ENCODE measurements at regions not wholly inside any gene's neighbourhood (a gene's known extent, or its start where the extent isn't known, plus 50 kb on each side); places are given as distances from the start of the nearest gene placed in this dataset.
A peak's percentile ranks its signal among the peaks of the same experiment; 100 is the strongest.

DNA sequence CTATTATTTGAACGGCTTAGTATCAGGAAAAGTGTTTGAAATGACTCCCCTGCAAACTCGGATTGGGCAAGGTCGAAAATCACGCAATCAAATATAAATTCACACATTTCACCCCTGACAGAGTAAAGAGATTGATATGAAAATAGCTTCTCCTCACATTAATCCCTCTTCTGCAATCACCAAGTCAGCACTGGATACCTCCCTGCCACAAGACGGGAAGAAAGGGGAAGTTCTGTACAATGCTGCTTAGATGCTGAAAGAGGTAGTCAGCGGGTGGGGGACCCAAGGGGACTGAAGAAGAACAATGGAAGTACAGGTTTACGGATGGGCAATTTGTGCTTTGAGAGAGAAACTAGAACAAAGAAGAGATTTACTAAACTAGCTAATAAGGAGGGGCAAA is 72.0 kb upstream of the ANK3 start:
- TF ChIP-seq POLR2A (IDR thresholded peaks at IDR 0.05), result no peak
- TF ChIP-seq, protein P1, sequence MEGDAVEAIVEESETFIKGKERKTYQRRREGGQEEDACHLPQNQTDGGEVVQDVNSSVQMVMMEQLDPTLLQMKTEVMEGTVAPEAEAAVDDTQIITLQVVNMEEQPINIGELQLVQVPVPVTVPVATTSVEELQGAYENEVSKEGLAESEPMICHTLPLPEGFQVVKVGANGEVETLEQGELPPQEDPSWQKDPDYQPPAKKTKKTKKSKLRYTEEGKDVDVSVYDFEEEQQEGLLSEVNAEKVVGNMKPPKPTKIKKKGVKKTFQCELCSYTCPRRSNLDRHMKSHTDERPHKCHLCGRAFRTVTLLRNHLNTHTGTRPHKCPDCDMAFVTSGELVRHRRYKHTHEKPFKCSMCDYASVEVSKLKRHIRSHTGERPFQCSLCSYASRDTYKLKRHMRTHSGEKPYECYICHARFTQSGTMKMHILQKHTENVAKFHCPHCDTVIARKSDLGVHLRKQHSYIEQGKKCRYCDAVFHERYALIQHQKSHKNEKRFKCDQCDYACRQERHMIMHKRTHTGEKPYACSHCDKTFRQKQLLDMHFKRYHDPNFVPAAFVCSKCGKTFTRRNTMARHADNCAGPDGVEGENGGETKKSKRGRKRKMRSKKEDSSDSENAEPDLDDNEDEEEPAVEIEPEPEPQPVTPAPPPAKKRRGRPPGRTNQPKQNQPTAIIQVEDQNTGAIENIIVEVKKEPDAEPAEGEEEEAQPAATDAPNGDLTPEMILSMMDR (IDR thresholded peaks at IDR 0.05), result no peak
- peaks cover 0 to 5% (median 0%) of the 10 kb centered on the region in 12 donors for H3K4me1 ChIP-seq
- WGBS, 4 donors, result 68 to 74% (median 70%) methylated on average over 7 of the region's 7 CpGs
- H3K36me3 ChIP-seq, result no peaks in the 10 kb centered on the region
- ATAC-seq (no peak), DNase-seq (no peak)
- H3K27ac ChIP-seq, result no peak overlapping the region
- intact Hi-C loops (cut with DNase I), result loop anchor here in 1 of 10 donors (10.0 kb wide), 1 partner anchor 93 kb away; no protein-coding TSS in a partner anchor
- no peak overlapping the region for H3K4me3 ChIP-seq
- H3K27me3 ChIP-seq, result no peaks in the 10 kb centered on the region
- H3K9me3 ChIP-seq, result no peaks in the 10 kb centered on the region

DNA sequence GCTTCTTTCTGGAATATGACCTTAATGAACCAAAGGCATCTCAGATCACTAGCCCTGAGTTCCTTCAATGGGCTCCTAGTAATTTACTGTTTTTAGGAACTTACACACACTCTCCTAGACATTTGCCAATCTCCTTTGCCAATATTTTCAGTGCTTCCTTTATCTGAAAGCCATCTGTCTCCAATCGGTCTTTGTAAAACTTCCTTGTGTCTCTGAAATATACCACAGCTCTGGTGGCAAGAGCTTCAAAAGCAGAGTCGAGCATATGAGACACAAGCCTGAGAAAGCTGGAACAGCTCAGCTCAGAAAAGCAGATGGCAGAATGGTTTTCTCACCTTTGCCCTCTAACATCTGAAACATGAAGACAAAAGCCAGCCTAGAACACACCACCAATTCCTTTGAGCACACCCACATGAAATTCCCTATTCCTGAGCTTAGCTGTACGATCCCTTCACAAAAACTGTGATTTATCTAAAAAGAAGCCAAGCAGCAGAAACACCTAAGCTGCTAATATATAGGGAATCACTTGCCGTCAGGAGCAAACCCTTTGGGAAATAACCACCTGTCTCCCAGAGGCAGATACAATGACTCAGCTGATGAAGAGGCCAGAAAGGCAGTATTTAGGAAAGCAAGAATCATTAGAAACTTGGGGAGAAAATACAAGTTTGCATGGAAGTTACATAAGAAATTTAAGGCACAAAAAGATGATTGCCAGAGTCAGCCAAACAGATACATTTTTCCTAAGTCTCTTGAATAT is 70.2 kb upstream of the ANK3 start:
- Histone ChIP-seq H3K36me3 (no peaks in the 10 kb centered on the region), H3K27ac (no peak overlapping the region), H3K27me3 (no peaks in the 10 kb centered on the region), H3K4me3 (no peak overlapping the region), H3K4me1 (peaks cover 0 to 5% (median 0%) of the 10 kb centered on the region in 12 donors), H3K9me3 (no peaks in the 10 kb centered on the region)
- WGBS, 4 donors, result 55 to 69% (median 66%) methylated on average over 4 of the region's 4 CpGs
- TF ChIP-seq, protein P1 (IDR thresholded peaks at IDR 0.05), result no peak
- no peak for TF ChIP-seq POLR2A (IDR thresholded peaks at IDR 0.05)
- ATAC-seq (no peak), DNase-seq (no peak)
- intact Hi-C loops (cut with DNase I), result loop anchor here in 2 of 10 donors (10.0 kb wide), 2 partner anchors 85 to 95 kb away; no protein-coding TSS in a partner anchor

- WGBS, 4 donors, result 86 to 91% (median 88%) methylated on average over 4 of the region's 4 CpGs
- no peaks in the 10 kb centered on the region for H3K9me3 ChIP-seq
- ATAC-seq (no peak), DNase-seq (no peak)
- H3K4me1 ChIP-seq, result peaks cover 0 to 11% (median 7%) of the 10 kb centered on the region in 12 donors
- TF ChIP-seq, protein P1 (IDR thresholded peaks at IDR 0.05), result no peak
- TF ChIP-seq POLR2A (IDR thresholded peaks at IDR 0.05), result no peak
- H3K27me3 ChIP-seq, result no peaks in the 10 kb centered on the region
- no peak overlapping the region for H3K27ac ChIP-seq
- no peak overlapping the region for H3K4me3 ChIP-seq
- intact Hi-C loops (cut with DNase I), result loop anchor here in 1 of 10 donors (10.0 kb wide), 1 partner anchor 89 kb away; no protein-coding TSS in a partner anchor
- H3K36me3 ChIP-seq, result no peaks in the 10 kb centered on the region
Measured at GRCh38 chr10:60456053-60456452, 66.4 kb upstream of the ANK3 start.

GRCh38 chr10:60454336-60454735 is 64.7 kb upstream of the ANK3 start:
- no peaks in the 10 kb centered on the region for H3K27me3 ChIP-seq
- intact Hi-C loops (cut with DNase I), result loop anchor here in 1 of 10 donors (10.0 kb wide), 1 partner anchor 90 kb away; no protein-coding TSS in a partner anchor
- H3K4me1 ChIP-seq, result peaks cover 0 to 11% (median 6%) of the 10 kb centered on the region in 12 donors
- ATAC-seq (peak; percentile 64 to 91 (median 77)), DNase-seq (no peak)
- no peak for TF ChIP-seq POLR2A (IDR thresholded peaks at IDR 0.05)
- TF ChIP-seq, protein P1 (IDR thresholded peaks at IDR 0.05), result no peak
- WGBS, 4 donors, result 6 to 14% (median 7%) methylated on average over 3 of the region's 3 CpGs
- H3K36me3 ChIP-seq, result no peaks in the 10 kb centered on the region
- H3K4me3 ChIP-seq, result no peak overlapping the region
- no peaks in the 10 kb centered on the region for H3K9me3 ChIP-seq
- H3K27ac ChIP-seq, result peak overlapping the region in 1 of 12 donors; percentile 14

Measured in heart left ventricle (tissue), 16 donors.